ENCODE measurements at regions not wholly inside any gene's neighbourhood (a gene's known extent, or its start where the extent isn't known, plus 50 kb on each side); places are given as distances from the start of the nearest gene placed in this dataset.

GRCh38 chr13:73718246-73718645, 416.0 kb downstream of the KLF12 start:
- Histone ChIP-seq H3K36me3 (ENCODE audit: control insufficient read depth, insufficient read depth, low read length) (peaks cover 5% of the 10 kb centered on the region), H3K4me3 (ENCODE audit: low read depth, low read length) (no peak overlapping the region), H3K27me3 (ENCODE audit: control insufficient read depth, insufficient read depth, low read length) (no peaks in the 10 kb centered on the region)
- POLR2A ChIA-PET: no interaction called here
- TF ChIP-seq CTCF (IDR thresholded peaks at IDR 0.05; ENCODE audit: insufficient read depth, low read depth, low read length): no peak
- no peak for DNase-seq (ENCODE audit: low read depth)
- CTCF ChIA-PET: no interaction called here

- no peak for DNase-seq (ENCODE audit: low read depth)
- Histone ChIP-seq H3K27me3 (ENCODE audit: control insufficient read depth, insufficient read depth, low read length) (no peaks in the 10 kb centered on the region), H3K4me3 (ENCODE audit: low read depth, low read length) (no peak overlapping the region), H3K36me3 (ENCODE audit: control insufficient read depth, insufficient read depth, low read length) (peaks cover 5% of the 10 kb centered on the region)
- ChIA-PET CTCF (no interaction called here), POLR2A (no interaction called here)
- TF ChIP-seq CTCF (IDR thresholded peaks at IDR 0.05; ENCODE audit: insufficient read depth, low read depth, low read length): no peak
Observed at GRCh38 chr13:73717632-73718031, 416.6 kb downstream of the KLF12 start.

- CTCF ChIA-PET: no interaction called here
- no peak for DNase-seq (ENCODE audit: low read depth)
- POLR2A ChIA-PET: no interaction called here
- Histone ChIP-seq H3K4me3 (ENCODE audit: low read depth, low read length) (no peak overlapping the region), H3K36me3 (ENCODE audit: control insufficient read depth, insufficient read depth, low read length) (peaks cover 5% of the 10 kb centered on the region), H3K27me3 (ENCODE audit: control insufficient read depth, insufficient read depth, low read length) (no peaks in the 10 kb centered on the region)
- no peak for TF ChIP-seq CTCF (IDR thresholded peaks at IDR 0.05; ENCODE audit: insufficient read depth, low read depth, low read length)
Observed at GRCh38 chr13:73715911-73716510, 418.2 kb downstream of the KLF12 start.

- ChIA-PET POLR2A (no interaction called here), CTCF (interaction anchor here (1.0 kb wide), 1 partner anchor 10 kb away, joined by 3 read pairs; no protein-coding TSS in a partner anchor)
- no peaks in the 10 kb centered on the region for H3K27me3 ChIP-seq (ENCODE audit: control insufficient read depth, insufficient read depth, low read length)
- no peak for DNase-seq (ENCODE audit: low read depth)
- H3K36me3 ChIP-seq (ENCODE audit: control insufficient read depth, insufficient read depth, low read length): peaks cover 5% of the 10 kb centered on the region
- H3K4me3 ChIP-seq (ENCODE audit: low read depth, low read length): no peak overlapping the region
- TF ChIP-seq CTCF (IDR thresholded peaks at IDR 0.05; ENCODE audit: insufficient read depth, low read depth, low read length): no peak
Observed at GRCh38 chr13:73715114-73715910, 418.9 kb downstream of the KLF12 start.

- peaks cover 5% of the 10 kb centered on the region for H3K36me3 ChIP-seq (ENCODE audit: control insufficient read depth, insufficient read depth, low read length)
- no peak for DNase-seq (ENCODE audit: low read depth)
- ChIA-PET POLR2A (no interaction called here), CTCF (interaction anchor here (1.0 kb wide), 1 partner anchor 9 kb away, joined by 3 read pairs; no protein-coding TSS in a partner anchor)
- no peak for TF ChIP-seq CTCF (IDR thresholded peaks at IDR 0.05; ENCODE audit: insufficient read depth, low read depth, low read length)
- no peak overlapping the region for H3K4me3 ChIP-seq (ENCODE audit: low read depth, low read length)
- H3K27me3 ChIP-seq (ENCODE audit: control insufficient read depth, insufficient read depth, low read length): no peaks in the 10 kb centered on the region
Observed at GRCh38 chr13:73714522-73714921, 419.7 kb downstream of the KLF12 start.
